ENCODE measurements at regions not wholly inside any gene's neighbourhood (a gene's known extent, or its start where the extent isn't known, plus 50 kb on each side); places are given as distances from the start of the nearest gene placed in this dataset.

DNA sequence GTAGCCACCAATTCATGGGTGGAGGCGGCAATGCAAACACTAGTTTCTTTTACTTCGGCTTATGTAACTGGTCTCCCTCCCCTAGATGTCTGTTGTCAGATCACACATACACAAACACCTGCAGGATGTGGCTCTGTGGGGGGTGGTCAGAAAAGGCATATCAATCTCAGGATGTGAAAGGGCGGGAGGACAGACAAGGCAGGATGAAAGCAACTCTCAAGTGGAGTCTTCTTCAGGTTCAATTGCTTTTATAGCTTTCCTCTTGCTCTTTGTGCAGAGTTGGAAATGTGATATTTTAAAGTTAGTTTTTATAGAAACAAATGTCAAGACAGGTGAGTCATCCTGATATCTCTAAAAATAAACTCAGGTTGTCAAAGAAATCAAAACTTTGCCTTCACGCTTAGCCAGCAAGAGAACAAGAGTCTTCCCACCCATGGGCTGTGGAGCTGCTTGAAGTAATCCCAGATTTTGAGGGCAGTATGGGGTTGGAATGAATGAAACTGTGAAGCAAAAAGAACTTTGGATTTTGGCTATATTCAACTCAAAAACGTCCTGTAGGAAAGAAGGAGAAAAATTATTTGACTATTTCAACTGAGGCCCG lies 423.4 kb downstream of the GUCY1A2 start:
- TF ChIP-seq, protein P1, sequence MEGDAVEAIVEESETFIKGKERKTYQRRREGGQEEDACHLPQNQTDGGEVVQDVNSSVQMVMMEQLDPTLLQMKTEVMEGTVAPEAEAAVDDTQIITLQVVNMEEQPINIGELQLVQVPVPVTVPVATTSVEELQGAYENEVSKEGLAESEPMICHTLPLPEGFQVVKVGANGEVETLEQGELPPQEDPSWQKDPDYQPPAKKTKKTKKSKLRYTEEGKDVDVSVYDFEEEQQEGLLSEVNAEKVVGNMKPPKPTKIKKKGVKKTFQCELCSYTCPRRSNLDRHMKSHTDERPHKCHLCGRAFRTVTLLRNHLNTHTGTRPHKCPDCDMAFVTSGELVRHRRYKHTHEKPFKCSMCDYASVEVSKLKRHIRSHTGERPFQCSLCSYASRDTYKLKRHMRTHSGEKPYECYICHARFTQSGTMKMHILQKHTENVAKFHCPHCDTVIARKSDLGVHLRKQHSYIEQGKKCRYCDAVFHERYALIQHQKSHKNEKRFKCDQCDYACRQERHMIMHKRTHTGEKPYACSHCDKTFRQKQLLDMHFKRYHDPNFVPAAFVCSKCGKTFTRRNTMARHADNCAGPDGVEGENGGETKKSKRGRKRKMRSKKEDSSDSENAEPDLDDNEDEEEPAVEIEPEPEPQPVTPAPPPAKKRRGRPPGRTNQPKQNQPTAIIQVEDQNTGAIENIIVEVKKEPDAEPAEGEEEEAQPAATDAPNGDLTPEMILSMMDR (IDR thresholded peaks at IDR 0.05; ENCODE audit: insufficient read depth, low read length, poor library complexity, severe bottlenecking) = no peak
- DNase-seq (ENCODE audit: extremely low read depth, insufficient read length) = no peak
- Histone ChIP-seq H3K4me3 (replicated peaks; ENCODE audit: low read depth, low read length) (no peak overlapping the region), H3K36me3 (ENCODE audit: control insufficient read depth, insufficient read depth, low read length) (no peaks in the 10 kb centered on the region), H3K27me3 (replicated peaks; ENCODE audit: control insufficient read depth, insufficient read depth, low read length) (no peaks in the 10 kb centered on the region)

DNA sequence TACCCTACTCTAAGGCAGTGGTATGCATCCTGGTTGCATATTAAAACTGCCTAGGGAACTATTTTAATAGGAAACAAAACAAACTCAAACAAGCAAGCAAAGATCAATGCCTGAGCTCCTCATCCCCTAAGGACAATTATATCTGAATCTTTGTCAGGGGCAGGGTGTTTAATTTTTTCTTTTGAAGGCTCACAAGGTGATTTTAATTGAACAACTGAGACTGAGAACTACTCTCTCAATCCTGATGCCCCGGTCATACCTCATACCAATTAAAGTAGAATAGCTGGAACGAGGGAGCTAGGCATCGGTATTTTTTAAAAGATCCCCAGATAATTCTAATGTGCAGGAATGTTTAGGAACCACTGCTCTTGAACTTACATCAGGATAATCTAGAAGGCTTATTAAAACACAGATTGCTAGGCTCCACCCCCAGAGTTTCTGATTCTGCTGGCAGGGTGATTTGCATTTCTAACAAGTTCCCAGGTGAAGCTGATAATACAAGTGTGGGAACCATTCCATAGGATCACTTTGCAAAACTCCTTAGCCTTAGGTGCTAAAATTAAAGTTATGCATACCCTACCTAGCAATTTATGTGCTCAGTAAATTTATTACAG lies 416.5 kb downstream of the GUCY1A2 start:
- DNase-seq (ENCODE audit: extremely low read depth, insufficient read length) = no peak
- Histone ChIP-seq H3K4me3 (replicated peaks; ENCODE audit: low read depth, low read length) (no peak overlapping the region), H3K36me3 (ENCODE audit: control insufficient read depth, insufficient read depth, low read length) (no peaks in the 10 kb centered on the region), H3K27me3 (replicated peaks; ENCODE audit: control insufficient read depth, insufficient read depth, low read length) (no peaks in the 10 kb centered on the region)
- TF ChIP-seq, protein P1 (IDR thresholded peaks at IDR 0.05; ENCODE audit: insufficient read depth, low read length, poor library complexity, severe bottlenecking) = no peak

DNA sequence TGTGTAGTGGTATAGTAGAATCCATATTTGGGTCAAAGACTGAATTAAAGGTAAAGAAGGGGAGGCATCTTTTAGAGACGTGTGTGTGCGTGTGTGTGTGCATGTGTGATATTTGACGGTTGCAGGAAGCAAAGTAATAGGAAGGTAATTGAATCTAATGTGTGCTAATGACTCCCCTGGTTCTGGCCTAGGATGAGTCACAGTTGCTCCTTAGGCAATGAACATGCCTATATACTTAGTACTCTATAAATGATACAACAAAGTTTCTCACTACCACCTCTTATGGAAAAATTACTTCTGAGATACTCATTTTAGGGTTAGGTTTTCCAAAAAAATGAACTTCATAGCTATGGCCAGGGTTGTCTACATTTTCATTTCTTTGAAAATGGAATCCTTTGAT lies 409.6 kb downstream of the GUCY1A2 start:
- TF ChIP-seq, protein P1 (IDR thresholded peaks at IDR 0.05; ENCODE audit: insufficient read depth, low read length, poor library complexity, severe bottlenecking) = no peak
- no peak for DNase-seq (ENCODE audit: extremely low read depth, insufficient read length)
- H3K27me3 ChIP-seq (replicated peaks; ENCODE audit: control insufficient read depth, insufficient read depth, low read length) = no peaks in the 10 kb centered on the region

DNA sequence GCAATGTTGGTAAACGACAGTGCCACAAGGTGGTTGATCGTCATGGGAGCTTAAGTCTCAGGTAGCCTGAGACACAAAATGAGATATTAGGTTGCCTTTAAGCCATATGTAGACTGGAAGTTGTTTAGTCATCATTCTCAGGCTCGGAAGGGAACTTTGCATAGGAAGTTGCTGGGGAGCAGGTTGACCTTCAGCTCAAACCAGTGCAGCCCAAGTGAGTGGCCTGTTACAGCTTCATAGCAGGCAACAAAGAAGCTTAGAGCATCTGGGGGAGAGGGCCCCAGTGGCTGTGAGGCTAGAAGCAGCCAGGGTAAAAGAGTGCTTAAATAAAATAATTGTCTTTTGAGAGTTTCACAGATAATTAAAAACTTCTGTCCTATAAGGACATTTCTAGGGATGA lies 404.0 kb downstream of the GUCY1A2 start:
- Histone ChIP-seq H3K4me3 (replicated peaks; ENCODE audit: low read depth, low read length) (no peak overlapping the region), H3K36me3 (ENCODE audit: control insufficient read depth, insufficient read depth, low read length) (no peaks in the 10 kb centered on the region), H3K27me3 (replicated peaks; ENCODE audit: control insufficient read depth, insufficient read depth, low read length) (no peaks in the 10 kb centered on the region)
- TF ChIP-seq, protein P1 (IDR thresholded peaks at IDR 0.05; ENCODE audit: insufficient read depth, low read length, poor library complexity, severe bottlenecking) = no peak
- DNase-seq (ENCODE audit: extremely low read depth, insufficient read length) = no peak

More for the DNA sequence above, 409.6 kb downstream of the GUCY1A2 start:
- H3K36me3 ChIP-seq (ENCODE audit: control insufficient read depth, insufficient read depth, low read length) = no peaks in the 10 kb centered on the region
- H3K4me3 ChIP-seq (replicated peaks; ENCODE audit: low read depth, low read length) = no peak overlapping the region

DNA sequence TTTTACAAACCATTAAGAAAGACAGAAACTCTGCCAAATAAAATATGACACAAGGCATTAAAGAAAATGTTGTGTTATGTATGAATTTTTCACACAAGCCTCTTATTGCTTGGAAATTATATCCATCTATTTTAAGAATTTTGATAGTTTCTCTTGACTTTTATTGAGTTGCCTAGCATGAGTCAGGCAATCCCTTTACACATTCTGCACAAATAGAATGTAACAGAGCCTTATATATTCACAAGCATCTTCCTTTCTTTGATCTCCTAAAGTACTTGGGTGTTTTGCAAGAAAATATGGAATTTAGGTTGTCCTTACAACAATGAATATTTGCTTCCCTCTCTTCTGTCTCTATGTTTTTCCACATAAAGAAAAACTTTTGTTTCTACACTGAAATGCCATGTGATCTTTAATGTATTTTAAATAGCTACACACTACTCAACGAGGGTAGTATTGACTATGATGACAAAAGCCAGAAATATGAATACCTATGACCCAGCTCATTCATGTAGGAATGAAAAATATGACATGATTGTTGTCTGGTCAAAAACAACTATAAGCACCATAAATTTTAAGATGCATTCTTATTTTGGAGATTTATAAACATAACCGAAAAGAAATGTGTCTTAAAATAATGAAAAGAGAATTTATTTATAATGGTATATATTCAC lies 398.8 kb downstream of the GUCY1A2 start:
- no peak for DNase-seq (ENCODE audit: extremely low read depth, insufficient read length)
- H3K27me3 ChIP-seq (replicated peaks; ENCODE audit: control insufficient read depth, insufficient read depth, low read length) = no peaks in the 10 kb centered on the region
- no peaks in the 10 kb centered on the region for H3K36me3 ChIP-seq (ENCODE audit: control insufficient read depth, insufficient read depth, low read length)
- TF ChIP-seq, protein P1 (IDR thresholded peaks at IDR 0.05; ENCODE audit: insufficient read depth, low read length, poor library complexity, severe bottlenecking) = no peak
- H3K4me3 ChIP-seq (replicated peaks; ENCODE audit: low read depth, low read length) = no peak overlapping the region

All from GM06990 (cell line).